ENCODE measurements at regions not wholly inside any gene's neighbourhood (a gene's known extent, or its start where the extent isn't known, plus 50 kb on each side); places are given as distances from the start of the nearest gene placed in this dataset.

GRCh38 chr11:80096736-80097135 lies 655.9 kb upstream of the TENM4 start:
- Histone ChIP-seq H3K4me1 (ENCODE audit: control insufficient read depth, insufficient read depth, low read length) (no peaks in the 10 kb centered on the region), H3K36me3 (ENCODE audit: control insufficient read depth, insufficient read depth, low read length) (no peaks in the 10 kb centered on the region)

GRCh38 chr11:80086496-80087055 lies 645.7 kb upstream of the TENM4 start:
- H3K4me3 ChIP-seq (ENCODE audit: low read length), result no peak overlapping the region
- H3K27me3 ChIP-seq (ENCODE audit: control insufficient read depth, insufficient read depth, low read length), result no peaks in the 10 kb centered on the region
- no peaks in the 10 kb centered on the region for H3K36me3 ChIP-seq (ENCODE audit: control insufficient read depth, insufficient read depth, low read length)
- H3K9me3 ChIP-seq (ENCODE audit: control insufficient read depth, low read length), result no peaks in the 10 kb centered on the region
- no peaks in the 10 kb centered on the region for H3K4me1 ChIP-seq (ENCODE audit: control insufficient read depth, insufficient read depth, low read length)
- no peak overlapping the region for H3K9ac ChIP-seq (ENCODE audit: low read length)

More at GRCh38 chr11:80096736-80097135, 655.9 kb upstream of the TENM4 start:
- H3K9ac ChIP-seq (ENCODE audit: low read length), result no peak overlapping the region
- no peak overlapping the region for H3K4me3 ChIP-seq (ENCODE audit: low read length)
- no peaks in the 10 kb centered on the region for H3K9me3 ChIP-seq (ENCODE audit: control insufficient read depth, low read length)
- H3K27me3 ChIP-seq (ENCODE audit: control insufficient read depth, insufficient read depth, low read length), result no peaks in the 10 kb centered on the region

GRCh38 chr11:80085563-80085962 lies 644.7 kb upstream of the TENM4 start:
- Histone ChIP-seq H3K4me3 (ENCODE audit: low read length) (no peak overlapping the region), H3K9me3 (ENCODE audit: control insufficient read depth, low read length) (no peaks in the 10 kb centered on the region), H3K9ac (ENCODE audit: low read length) (no peak overlapping the region), H3K36me3 (ENCODE audit: control insufficient read depth, insufficient read depth, low read length) (no peaks in the 10 kb centered on the region), H3K4me1 (ENCODE audit: control insufficient read depth, insufficient read depth, low read length) (no peaks in the 10 kb centered on the region), H3K27me3 (ENCODE audit: control insufficient read depth, insufficient read depth, low read length) (no peaks in the 10 kb centered on the region)

GRCh38 chr11:80084608-80085007 lies 643.8 kb upstream of the TENM4 start:
- Histone ChIP-seq H3K9me3 (ENCODE audit: control insufficient read depth, low read length) (no peaks in the 10 kb centered on the region), H3K36me3 (ENCODE audit: control insufficient read depth, insufficient read depth, low read length) (no peaks in the 10 kb centered on the region), H3K4me3 (ENCODE audit: low read length) (no peak overlapping the region), H3K4me1 (ENCODE audit: control insufficient read depth, insufficient read depth, low read length) (no peaks in the 10 kb centered on the region), H3K9ac (ENCODE audit: low read length) (no peak overlapping the region), H3K27me3 (ENCODE audit: control insufficient read depth, insufficient read depth, low read length) (no peaks in the 10 kb centered on the region)

- Histone ChIP-seq H3K9ac (ENCODE audit: low read length) (no peak overlapping the region), H3K9me3 (ENCODE audit: control insufficient read depth, low read length) (no peaks in the 10 kb centered on the region), H3K4me1 (ENCODE audit: control insufficient read depth, insufficient read depth, low read length) (no peaks in the 10 kb centered on the region), H3K4me3 (ENCODE audit: low read length) (no peak overlapping the region), H3K36me3 (ENCODE audit: control insufficient read depth, insufficient read depth, low read length) (no peaks in the 10 kb centered on the region), H3K27me3 (ENCODE audit: control insufficient read depth, insufficient read depth, low read length) (no peaks in the 10 kb centered on the region)
These were observed 642.7 kb upstream of the TENM4 start for GRCh38 chr11:80083531-80083951.

- Histone ChIP-seq H3K27me3 (ENCODE audit: control insufficient read depth, insufficient read depth, low read length) (no peaks in the 10 kb centered on the region), H3K9me3 (ENCODE audit: control insufficient read depth, low read length) (no peaks in the 10 kb centered on the region), H3K4me3 (ENCODE audit: low read length) (no peak overlapping the region), H3K36me3 (ENCODE audit: control insufficient read depth, insufficient read depth, low read length) (no peaks in the 10 kb centered on the region), H3K9ac (ENCODE audit: low read length) (no peak overlapping the region), H3K4me1 (ENCODE audit: control insufficient read depth, insufficient read depth, low read length) (no peaks in the 10 kb centered on the region)
These were observed 641.6 kb upstream of the TENM4 start for GRCh38 chr11:80082406-80082805.

- H3K9me3 ChIP-seq (ENCODE audit: control insufficient read depth, low read length), result no peaks in the 10 kb centered on the region
- no peaks in the 10 kb centered on the region for H3K36me3 ChIP-seq (ENCODE audit: control insufficient read depth, insufficient read depth, low read length)
- no peaks in the 10 kb centered on the region for H3K4me1 ChIP-seq (ENCODE audit: control insufficient read depth, insufficient read depth, low read length)
- no peaks in the 10 kb centered on the region for H3K27me3 ChIP-seq (ENCODE audit: control insufficient read depth, insufficient read depth, low read length)
- no peak overlapping the region for H3K4me3 ChIP-seq (ENCODE audit: low read length)
- no peak overlapping the region for H3K9ac ChIP-seq (ENCODE audit: low read length)
These were observed 636.3 kb upstream of the TENM4 start for GRCh38 chr11:80077113-80077512.

GRCh38 chr11:80074837-80075236 lies 634.0 kb upstream of the TENM4 start:
- no peaks in the 10 kb centered on the region for H3K36me3 ChIP-seq (ENCODE audit: control insufficient read depth, insufficient read depth, low read length)
- H3K4me3 ChIP-seq (ENCODE audit: low read length), result no peak overlapping the region
- H3K27me3 ChIP-seq (ENCODE audit: control insufficient read depth, insufficient read depth, low read length), result no peaks in the 10 kb centered on the region
- H3K9me3 ChIP-seq (ENCODE audit: control insufficient read depth, low read length), result no peaks in the 10 kb centered on the region
- no peak overlapping the region for H3K9ac ChIP-seq (ENCODE audit: low read length)
- no peaks in the 10 kb centered on the region for H3K4me1 ChIP-seq (ENCODE audit: control insufficient read depth, insufficient read depth, low read length)

- Histone ChIP-seq H3K27me3 (ENCODE audit: control insufficient read depth, insufficient read depth, low read length) (no peaks in the 10 kb centered on the region), H3K4me3 (ENCODE audit: low read length) (no peak overlapping the region), H3K9me3 (ENCODE audit: control insufficient read depth, low read length) (no peaks in the 10 kb centered on the region), H3K4me1 (ENCODE audit: control insufficient read depth, insufficient read depth, low read length) (no peaks in the 10 kb centered on the region), H3K9ac (ENCODE audit: low read length) (no peak overlapping the region), H3K36me3 (ENCODE audit: control insufficient read depth, insufficient read depth, low read length) (no peaks in the 10 kb centered on the region)
These were observed 625.5 kb upstream of the TENM4 start for GRCh38 chr11:80066291-80066690.

- H3K4me1 ChIP-seq (ENCODE audit: control insufficient read depth, insufficient read depth, low read length), result no peaks in the 10 kb centered on the region
- no peaks in the 10 kb centered on the region for H3K9me3 ChIP-seq (ENCODE audit: control insufficient read depth, low read length)
- no peak overlapping the region for H3K4me3 ChIP-seq (ENCODE audit: low read length)
- H3K9ac ChIP-seq (ENCODE audit: low read length), result no peak overlapping the region
- no peaks in the 10 kb centered on the region for H3K36me3 ChIP-seq (ENCODE audit: control insufficient read depth, insufficient read depth, low read length)
- H3K27me3 ChIP-seq (ENCODE audit: control insufficient read depth, insufficient read depth, low read length), result no peaks in the 10 kb centered on the region
These were observed 624.3 kb upstream of the TENM4 start for GRCh38 chr11:80065086-80065485.

- Histone ChIP-seq H3K9me3 (ENCODE audit: control insufficient read depth, low read length) (no peaks in the 10 kb centered on the region), H3K27me3 (ENCODE audit: control insufficient read depth, insufficient read depth, low read length) (no peaks in the 10 kb centered on the region), H3K4me1 (ENCODE audit: control insufficient read depth, insufficient read depth, low read length) (no peaks in the 10 kb centered on the region), H3K9ac (ENCODE audit: low read length) (no peak overlapping the region), H3K4me3 (ENCODE audit: low read length) (no peak overlapping the region), H3K36me3 (ENCODE audit: control insufficient read depth, insufficient read depth, low read length) (no peaks in the 10 kb centered on the region)
These were observed 620.2 kb upstream of the TENM4 start for GRCh38 chr11:80061056-80061455.

GRCh38 chr11:80054582-80055165 lies 613.8 kb upstream of the TENM4 start:
- H3K9me3 ChIP-seq (ENCODE audit: control insufficient read depth, low read length), result no peaks in the 10 kb centered on the region
- no peaks in the 10 kb centered on the region for H3K36me3 ChIP-seq (ENCODE audit: control insufficient read depth, insufficient read depth, low read length)
- no peak overlapping the region for H3K9ac ChIP-seq (ENCODE audit: low read length)
- H3K4me3 ChIP-seq (ENCODE audit: low read length), result no peak overlapping the region
- no peaks in the 10 kb centered on the region for H3K4me1 ChIP-seq (ENCODE audit: control insufficient read depth, insufficient read depth, low read length)
- no peaks in the 10 kb centered on the region for H3K27me3 ChIP-seq (ENCODE audit: control insufficient read depth, insufficient read depth, low read length)

- no peak overlapping the region for H3K4me3 ChIP-seq (ENCODE audit: low read length)
- H3K4me1 ChIP-seq (ENCODE audit: control insufficient read depth, insufficient read depth, low read length), result no peaks in the 10 kb centered on the region
- no peaks in the 10 kb centered on the region for H3K27me3 ChIP-seq (ENCODE audit: control insufficient read depth, insufficient read depth, low read length)
- no peak overlapping the region for H3K9ac ChIP-seq (ENCODE audit: low read length)
- no peaks in the 10 kb centered on the region for H3K36me3 ChIP-seq (ENCODE audit: control insufficient read depth, insufficient read depth, low read length)
- no peaks in the 10 kb centered on the region for H3K9me3 ChIP-seq (ENCODE audit: control insufficient read depth, low read length)
These were observed 607.7 kb upstream of the TENM4 start for GRCh38 chr11:80048513-80048912.
